HG02852 (cell line): ENCODE measurements at regions not wholly inside any gene's neighbourhood (a gene's known extent, or its start where the extent isn't known, plus 50 kb on each side); places are given as distances from the start of the nearest gene placed in this dataset.
"Not testable (repeated sequence)": the region's sequence is repeated elsewhere in the genome, so short reads cannot be mapped to it uniquely, and the experiment has no call there.

Experiments used
- ATAC-seq: cut with Tn5 transposase; IDR thresholded peaks from one replicate; pipeline ENCODE4 v1.9.1; 2021; ENCODE audit warnings: mild to moderate bottlenecking, moderate library complexity; ENCODE audit not compliant: unreplicated experiment

- no peak for ATAC-seq
These were observed 616.2 kb upstream of the SPRY2 start for GRCh38 chr13:80957019-80957655.

GRCh38 chr13:80955501-80955900, 614.6 kb upstream of the SPRY2 start:
- no peak for ATAC-seq

GRCh38 chr13:80952158-80952557, 611.2 kb upstream of the SPRY2 start:
- ATAC-seq: no peak

GRCh38 chr13:80946008-80946802, 605.3 kb upstream of the SPRY2 start:
- no peak for ATAC-seq

- ATAC-seq: no peak
These were observed 604.4 kb upstream of the SPRY2 start for GRCh38 chr13:80945328-80945727.

GRCh38 chr13:80939581-80939980, 598.7 kb upstream of the SPRY2 start:
- no peak for ATAC-seq

- no peak for ATAC-seq
These were observed 590.8 kb upstream of the SPRY2 start for GRCh38 chr13:80931766-80932165.

- no peak for ATAC-seq
These were observed 590.2 kb upstream of the SPRY2 start for GRCh38 chr13:80931118-80931517.

GRCh38 chr13:80928241-80928640, 587.3 kb upstream of the SPRY2 start:
- ATAC-seq: no peak

- ATAC-seq: not testable (repeated sequence)
These were observed 585.1 kb upstream of the SPRY2 start for GRCh38 chr13:80926024-80926423.

- ATAC-seq: no peak
These were observed 583.7 kb upstream of the SPRY2 start for GRCh38 chr13:80924596-80924995.

- ATAC-seq: no peak
These were observed 583.0 kb upstream of the SPRY2 start for GRCh38 chr13:80923907-80924306.

- no peak for ATAC-seq
These were observed 581.0 kb upstream of the SPRY2 start for GRCh38 chr13:80921971-80922370.

GRCh38 chr13:80921541-80921940, 580.6 kb upstream of the SPRY2 start:
- ATAC-seq: no peak

- no peak for ATAC-seq
These were observed 565.9 kb upstream of the SPRY2 start for GRCh38 chr13:80906860-80907259.

- no peak for ATAC-seq
These were observed 563.5 kb upstream of the SPRY2 start for GRCh38 chr13:80904386-80904785.

GRCh38 chr13:80903911-80904310, 563.0 kb upstream of the SPRY2 start:
- ATAC-seq: no peak

GRCh38 chr13:80901530-80901929, 560.6 kb upstream of the SPRY2 start:
- no peak for ATAC-seq

GRCh38 chr13:80901111-80901510, 560.2 kb upstream of the SPRY2 start:
- no peak for ATAC-seq

GRCh38 chr13:80900561-80900960, 559.6 kb upstream of the SPRY2 start:
- ATAC-seq: no peak

GRCh38 chr13:80897641-80898040, 556.7 kb upstream of the SPRY2 start:
- not testable (repeated sequence) for ATAC-seq

- ATAC-seq: no peak
These were observed 554.0 kb upstream of the SPRY2 start for GRCh38 chr13:80894917-80895316.
